Prostate gland (tissue), 2 donors: ENCODE measurements at regions not wholly inside any gene's neighbourhood (a gene's known extent, or its start where the extent isn't known, plus 50 kb on each side); places are given as distances from the start of the nearest gene placed in this dataset.

ENCODE experiments used
- DNase-seq: peaks from one replicate; pipeline ENCODE4 v3.0.0-alpha.2; 2019; ENCODE audit warnings: low spot score
- H3K27ac ChIP-seq, 2 donors: fragments of 200-600 bp; sonication (generic); 2 replicates each; pipeline ENCODE4 v1.5.1; 2017 to 2019
- H3K27me3 ChIP-seq: fragments of 200-600 bp; sonication (generic); replicated peaks from 2 replicates; pipeline ENCODE4 v1.5.1; 2019; ENCODE audit not compliant: insufficient read depth
- H3K36me3 ChIP-seq, 2 donors: fragments of 200-600 bp; sonication (generic); 1 replicate in 1 of 2; 2 replicates in 1 of 2; pipeline versions ENCODE4 v1.5.1 to v1.8.1; 2017 to 2019
- H3K4me1 ChIP-seq: fragments of 200-600 bp; sonication (generic); replicated peaks from 2 replicates; pipeline ENCODE4 v1.5.1; 2019
- H3K4me3 ChIP-seq, 2 donors: fragments of 200-600 bp; sonication (generic); 2 replicates each; pipeline ENCODE4 v1.5.1; 2017 to 2019
- H3K9me3 ChIP-seq: fragments of 200-600 bp; sonication (generic); 2 replicates; pipeline ENCODE4 v1.5.1; 2017
- CTCF ChIP-seq, 4 experiments: fragments of 200-600 bp in 2 of 4; fragments of 450-650 bp in 2 of 4; sonication (generic) in 2 of 4; IDR thresholded peaks; 1 replicate in 3 of 4; 2 replicates in 1 of 4; pipeline ENCODE4 v1.5.1; 2016 to 2019; ENCODE audit warnings: antibody characterized with exemption in 4 of 4, mild to moderate bottlenecking in 2 of 4, moderate library complexity in 2 of 4
- POLR2A ChIP-seq: fragments of 450-650 bp; IDR thresholded peaks from one replicate; pipeline ENCODE4 v1.6.1; 2016; ENCODE audit warnings: antibody characterized with exemption, mild to moderate bottlenecking
- POLR2AphosphoS5 ChIP-seq: sonication (generic); formaldehyde crosslinking; IDR thresholded peaks from one replicate; pipeline ENCODE4 v1.6.1; 2017; ENCODE audit warnings: antibody characterized with exemption
- WGBS: methylation state at CpG from one replicate; pipeline ENCODE4 v1.1.5; 2018; 5-methylcytosine and 5-hydroxymethylcytosine counted together
- intact Hi-C: fragments of 100-400 bp; cut with DNase I; formaldehyde crosslinking; loops from one replicate; pipeline ENCODE4 v1.14.2; 2022

GRCh38 chr7:128172151-128172550, 68.9 kb upstream of the LEP start:
- no peak overlapping the region for H3K4me3 ChIP-seq
- 45% methylated on average over 7 of the region's 7 CpGs for WGBS
- peaks cover 9% of the 10 kb centered on the region for H3K27me3 ChIP-seq
- H3K27ac ChIP-seq, result no peak overlapping the region
- H3K4me1 ChIP-seq, result no peaks in the 10 kb centered on the region
- intact Hi-C loops, result no loop called here
- TF ChIP-seq CTCF (IDR thresholded peaks at IDR 0.05) (no peak), POLR2AphosphoS5 (no peak), POLR2A (no peak)
- no peak for DNase-seq
- H3K9me3 ChIP-seq, result no peaks in the 10 kb centered on the region
- no peaks in the 10 kb centered on the region for H3K36me3 ChIP-seq

GRCh38 chr7:128172963-128173362, 68.1 kb upstream of the LEP start:
- 85% methylated on average over 6 of the region's 6 CpGs for WGBS
- Histone ChIP-seq H3K27ac (no peak overlapping the region), H3K4me1 (no peaks in the 10 kb centered on the region), H3K36me3 (no peaks in the 10 kb centered on the region), H3K27me3 (peaks cover 6% of the 10 kb centered on the region), H3K9me3 (no peaks in the 10 kb centered on the region), H3K4me3 (no peak overlapping the region)
- no peak for DNase-seq
- intact Hi-C loops, result no loop called here
- TF ChIP-seq POLR2A, result no peak
- no peak for TF ChIP-seq POLR2AphosphoS5
- no peak for TF ChIP-seq CTCF (IDR thresholded peaks at IDR 0.05)

DNA sequence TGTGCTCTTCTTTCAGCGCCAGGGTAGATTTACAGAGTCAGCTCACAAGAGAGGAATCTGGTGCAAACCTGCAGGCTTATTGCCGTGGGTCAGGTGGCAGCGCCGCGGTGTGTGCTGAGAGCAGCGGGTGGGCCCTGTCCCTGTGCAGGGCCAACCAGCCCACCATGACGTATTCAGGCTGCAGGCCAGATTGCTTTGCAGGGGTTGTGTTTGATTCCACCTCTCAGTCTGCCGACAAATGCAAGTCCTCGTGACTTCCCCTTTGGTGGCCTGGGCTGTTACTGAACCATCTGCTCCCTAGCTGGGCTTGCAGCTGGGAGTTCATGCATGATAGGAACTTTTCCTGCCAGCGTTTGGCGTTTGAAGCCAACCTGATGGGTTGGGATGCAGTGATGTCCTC, 66.7 kb upstream of the LEP start:
- Histone ChIP-seq H3K4me1 (no peaks in the 10 kb centered on the region), H3K27ac (no peak overlapping the region), H3K9me3 (no peaks in the 10 kb centered on the region), H3K4me3 (no peak overlapping the region), H3K36me3 (no peaks in the 10 kb centered on the region), H3K27me3 (no peaks in the 10 kb centered on the region)
- DNase-seq, result no peak
- intact Hi-C loops, result no loop called here
- 79% methylated on average over 11 of the region's 11 CpGs for WGBS
- TF ChIP-seq POLR2AphosphoS5, result no peak
- no peak for TF ChIP-seq CTCF (IDR thresholded peaks at IDR 0.05)
- TF ChIP-seq POLR2A, result no peak

DNA sequence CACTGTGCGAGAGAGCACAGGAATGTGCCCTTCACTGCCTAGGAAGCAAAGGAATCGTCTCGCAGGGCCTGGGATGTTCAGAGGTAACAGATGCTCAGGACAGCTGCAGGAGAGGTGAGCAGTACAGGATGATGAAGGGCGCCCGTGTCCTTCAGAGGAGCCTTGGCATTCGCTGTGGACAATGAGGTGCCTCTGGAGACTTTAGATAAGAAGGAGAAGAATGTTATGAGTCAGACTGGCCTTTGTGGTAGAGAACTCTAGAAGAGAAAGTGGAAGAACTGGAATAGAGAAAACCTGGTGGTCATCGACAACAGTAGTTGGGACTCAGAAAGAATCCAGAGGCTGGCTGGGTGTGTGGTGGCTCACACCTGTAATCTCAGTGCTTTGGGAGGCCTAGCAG, 64.4 kb upstream of the LEP start:
- Histone ChIP-seq H3K4me1 (no peaks in the 10 kb centered on the region), H3K36me3 (no peaks in the 10 kb centered on the region), H3K4me3 (no peak overlapping the region), H3K9me3 (no peaks in the 10 kb centered on the region), H3K27me3 (no peaks in the 10 kb centered on the region), H3K27ac (no peak overlapping the region)
- TF ChIP-seq CTCF (IDR thresholded peaks at IDR 0.05) (no peak), POLR2AphosphoS5 (no peak), POLR2A (no peak)
- 67% methylated on average over 7 of the region's 7 CpGs for WGBS
- intact Hi-C loops, result no loop called here
- no peak for DNase-seq

- H3K27me3 ChIP-seq, result no peaks in the 10 kb centered on the region
- H3K4me3 ChIP-seq, result no peak overlapping the region
- H3K4me1 ChIP-seq, result no peaks in the 10 kb centered on the region
- no peak overlapping the region for H3K27ac ChIP-seq
- no peaks in the 10 kb centered on the region for H3K9me3 ChIP-seq
- no peak for TF ChIP-seq POLR2A
- TF ChIP-seq POLR2AphosphoS5, result no peak
- no peak for TF ChIP-seq CTCF (IDR thresholded peaks at IDR 0.05)
- intact Hi-C loops, result no loop called here
- H3K36me3 ChIP-seq, result no peaks in the 10 kb centered on the region
- DNase-seq, result no peak
- 55% methylated on average over 9 of the region's 9 CpGs for WGBS
Observed at GRCh38 chr7:128177768-128178550, 63.1 kb upstream of the LEP start.
